ENCODE measurements at regions not wholly inside any gene's neighbourhood (a gene's known extent, or its start where the extent isn't known, plus 50 kb on each side); places are given as distances from the start of the nearest gene placed in this dataset.
"Not testable (repeated sequence)": the region's sequence is repeated elsewhere in the genome, so short reads cannot be mapped to it uniquely, and the experiment has no call there.

GRCh38 chr1:178607718-178608408, 95.0 kb downstream of the TEX35 start:
- peak in 1 of 2 donors; percentile 11 for DNase-seq

- no peak for DNase-seq
Measured at GRCh38 chr1:178609015-178609414, 96.1 kb downstream of the TEX35 start.

- DNase-seq: not testable (repeated sequence)
Measured at GRCh38 chr1:178610690-178611410, 97.9 kb downstream of the TEX35 start.

GRCh38 chr1:178612261-178612660, 99.4 kb downstream of the TEX35 start:
- no peak for DNase-seq

- DNase-seq: no peak
Measured at GRCh38 chr1:178613271-178613945, 100.5 kb downstream of the TEX35 start.

- no peak for DNase-seq
Measured at GRCh38 chr1:178614286-178614685, 101.4 kb downstream of the TEX35 start.

- no peak for DNase-seq
Measured at GRCh38 chr1:178619042-178619927, 105.8 kb upstream of the RALGPS2 start.

- no peak for DNase-seq
Measured at GRCh38 chr1:178620584-178621475, 104.2 kb upstream of the RALGPS2 start.

- DNase-seq: no peak
Measured at GRCh38 chr1:178621822-178622221, 103.2 kb upstream of the RALGPS2 start.

GRCh38 chr1:178625695-178626094, 99.3 kb upstream of the RALGPS2 start:
- DNase-seq: no peak

- no peak for DNase-seq
Measured at GRCh38 chr1:178627037-178627436, 98.0 kb upstream of the RALGPS2 start.

GRCh38 chr1:178628637-178629251, 96.3 kb upstream of the RALGPS2 start:
- DNase-seq: no peak

- DNase-seq: no peak
Measured at GRCh38 chr1:178629252-178630154, 95.5 kb upstream of the RALGPS2 start.

GRCh38 chr1:178630417-178630816, 94.6 kb upstream of the RALGPS2 start:
- no peak for DNase-seq

GRCh38 chr1:178632653-178633052, 92.4 kb upstream of the RALGPS2 start:
- DNase-seq: no peak

GRCh38 chr1:178633056-178633455, 92.0 kb upstream of the RALGPS2 start:
- no peak for DNase-seq

GRCh38 chr1:178634445-178634844, 90.6 kb upstream of the RALGPS2 start:
- no peak for DNase-seq

GRCh38 chr1:178637841-178638240, 87.2 kb upstream of the RALGPS2 start:
- no peak for DNase-seq

- DNase-seq: no peak
Measured at GRCh38 chr1:178639326-178639725, 85.7 kb upstream of the RALGPS2 start.

GRCh38 chr1:178642282-178642681, 82.8 kb upstream of the RALGPS2 start:
- DNase-seq: no peak

Data from CD4-positive, alpha-beta T cell treated with Interleukin-1 beta for 1 hour (primary cell).